ENCODE measurements at regions not wholly inside any gene's neighbourhood (a gene's known extent, or its start where the extent isn't known, plus 50 kb on each side); places are given as distances from the start of the nearest gene placed in this dataset.
"Not testable (repeated sequence)": the region's sequence is repeated elsewhere in the genome, so short reads cannot be mapped to it uniquely, and the experiment has no call there.

GRCh38 chr15:20680257-20680815 lies 138.7 kb upstream of the GOLGA6L6 start:
- H2AFZ ChIP-seq (replicated peaks; ENCODE audit: low read length, poor library complexity); H2AK5ac ChIP-seq (ENCODE audit: low read depth, low read length); H3K4me2 ChIP-seq (ENCODE audit: low read depth, low read length); H3K4me3 ChIP-seq (ENCODE audit: insufficient read depth, low read depth, low read length); H3K36me3 ChIP-seq (ENCODE audit: control insufficient read depth, insufficient read depth, low read length); H3K56ac ChIP-seq (ENCODE audit: extremely low read depth, insufficient read depth, low read length); H2BK120ac ChIP-seq (ENCODE audit: low read depth, low read length); DNase-seq; ATAC-seq (ENCODE audit: low read depth); POLR2A ChIA-PET (ENCODE audit: unreplicated experiment); H3K14ac ChIP-seq (replicated peaks; ENCODE audit: low read depth, low read length); H3K9me3 ChIP-seq (ENCODE audit: control insufficient read depth, insufficient read depth, low read length); BruUV-seq (replicated peaks); in situ Hi-C loops (cut with MboI; ENCODE audit: low sequenced_read_pairs); H3K79me1 ChIP-seq (ENCODE audit: low read depth in 1 of 2, low read length in 2 of 2); H3K23ac ChIP-seq (ENCODE audit: low read depth, low read length); H3K4ac ChIP-seq (ENCODE audit: low read depth, low read length); H2BK5ac ChIP-seq (ENCODE audit: low read depth, low read length, poor library complexity, severe bottlenecking); intact Hi-C loops (cut with micrococcal nuclease); H2BK20ac ChIP-seq (ENCODE audit: low read depth, low read length); H3K9ac ChIP-seq (ENCODE audit: low read depth, low read length); H2AK9ac ChIP-seq (replicated peaks; ENCODE audit: low read depth, low read length, poor library complexity); H3K18ac ChIP-seq (ENCODE audit: low read depth, low read length); H4K20me1 ChIP-seq (ENCODE audit: insufficient read depth, low read length); H3K27ac ChIP-seq (ENCODE audit: insufficient read depth, low read length); H3K27me3 ChIP-seq (ENCODE audit: control insufficient read depth, insufficient read depth, low read length); dilution Hi-C loops (cut with HindIII; ENCODE audit: low sequenced_read_pairs, unreplicated experiment); CTCF ChIA-PET; H4K5ac ChIP-seq (ENCODE audit: low read depth, low read length); H2BK15ac ChIP-seq (ENCODE audit: low read depth, low read length); H4K8ac ChIP-seq (ENCODE audit: low read depth in 2 of 2, low read length in 2 of 2); H3K9me1 ChIP-seq (ENCODE audit: insufficient read depth, low read length); H3K4me1 ChIP-seq (ENCODE audit: control insufficient read depth, insufficient read depth, low read length); H4K91ac ChIP-seq (ENCODE audit: insufficient read depth, low read depth, low read length): not testable (repeated sequence)
- WGBS, 2 experiments (ENCODE audit: extremely low coverage in 2 of 2, insufficient read length in 1 of 2): no CpG with 5 or more reads among the region's 9 CpGs
